HUDEP-2 (cell line): ENCODE measurements at regions not wholly inside any gene's neighbourhood (a gene's known extent, or its start where the extent isn't known, plus 50 kb on each side); places are given as distances from the start of the nearest gene placed in this dataset.

Source experiments
- DNase-seq, 76 experiments: peaks; one replicate each; lab custom pipeline; 2025; ENCODE audit not compliant: unreplicated experiment in 76 of 76; lab: John Stamatoyannopoulos, UW

- no peak for DNase-seq
These were observed 183.2 kb downstream of the CXCL12 start for GRCh38 chr10:44201656-44202055.

- DNase-seq, result no peak
These were observed 183.9 kb downstream of the CXCL12 start for GRCh38 chr10:44201011-44201410.

GRCh38 chr10:44199991-44200655 lies 184.8 kb downstream of the CXCL12 start:
- DNase-seq, result no peak

GRCh38 chr10:44199267-44199666 lies 185.6 kb downstream of the CXCL12 start:
- no peak for DNase-seq

GRCh38 chr10:44198780-44199097 lies 186.2 kb downstream of the CXCL12 start:
- no peak for DNase-seq

GRCh38 chr10:44198096-44198779 lies 186.7 kb downstream of the CXCL12 start:
- no peak for DNase-seq

- no peak for DNase-seq
These were observed 187.3 kb downstream of the CXCL12 start for GRCh38 chr10:44197646-44198045.

GRCh38 chr10:44196336-44196735 lies 188.6 kb downstream of the CXCL12 start:
- no peak for DNase-seq

GRCh38 chr10:44196008-44196320 lies 188.9 kb downstream of the CXCL12 start:
- no peak for DNase-seq

- DNase-seq, result no peak
These were observed 189.5 kb downstream of the CXCL12 start for GRCh38 chr10:44195112-44196007.

- no peak for DNase-seq
These were observed 190.5 kb downstream of the CXCL12 start for GRCh38 chr10:44194435-44194834.

- no peak for DNase-seq
These were observed 191.2 kb downstream of the CXCL12 start for GRCh38 chr10:44193567-44194220.

GRCh38 chr10:44193166-44193565 lies 191.7 kb downstream of the CXCL12 start:
- DNase-seq, result no peak

GRCh38 chr10:44192435-44192834 lies 192.5 kb downstream of the CXCL12 start:
- no peak for DNase-seq

GRCh38 chr10:44190541-44190940 lies 194.4 kb downstream of the CXCL12 start:
- no peak for DNase-seq

- no peak for DNase-seq
These were observed 198.1 kb downstream of the CXCL12 start for GRCh38 chr10:44186821-44187220.

- DNase-seq, result no peak
These were observed 198.7 kb downstream of the CXCL12 start for GRCh38 chr10:44186150-44186549.

GRCh38 chr10:44185315-44185666 lies 199.6 kb downstream of the CXCL12 start:
- no peak for DNase-seq

- no peak for DNase-seq
These were observed 200.1 kb downstream of the CXCL12 start for GRCh38 chr10:44184633-44185314.

GRCh38 chr10:44183667-44184632 lies 200.9 kb downstream of the CXCL12 start:
- no peak for DNase-seq
